Endodermal cell (in vitro differentiated cells): ENCODE measurements at regions not wholly inside any gene's neighbourhood (a gene's known extent, or its start where the extent isn't known, plus 50 kb on each side); places are given as distances from the start of the nearest gene placed in this dataset.
"Not testable (repeated sequence)": the region's sequence is repeated elsewhere in the genome, so short reads cannot be mapped to it uniquely, and the experiment has no call there.

Source experiments
- DNase-seq: peaks from one replicate; pipeline ENCODE4 v3.0.0-alpha.2; 2017
- H3K27ac ChIP-seq: 2 replicates; pipeline ENCODE4 v1.5.1; 2013; ENCODE audit warnings: mild to moderate bottlenecking, low read depth, low read length, moderate library complexity
- H3K27me3 ChIP-seq: 2 replicates; pipeline ENCODE4 v1.6.1; 2013; ENCODE audit warnings: mild to moderate bottlenecking, low read length, moderate library complexity; ENCODE audit not compliant: insufficient read depth, control insufficient read depth, poor library complexity, severe bottlenecking
- H3K36me3 ChIP-seq: 2 replicates; pipeline ENCODE4 v1.7.0; 2013; ENCODE audit warnings: mild to moderate bottlenecking, low read length, moderate library complexity; ENCODE audit not compliant: control insufficient read depth, insufficient read depth
- H3K4me1 ChIP-seq: one replicate; pipeline ENCODE4 v1.7.0; 2013; ENCODE audit warnings: low read length; ENCODE audit not compliant: control insufficient read depth, insufficient read depth
- H3K4me3 ChIP-seq: 2 replicates; pipeline ENCODE4 v1.5.1; 2013; ENCODE audit warnings: mild to moderate bottlenecking, low read length, moderate library complexity
- H3K9ac ChIP-seq: 2 replicates; pipeline ENCODE4 v1.6.1; 2013; ENCODE audit warnings: mild to moderate bottlenecking, low read length, moderate library complexity; ENCODE audit not compliant: poor library complexity, severe bottlenecking; ENCODE audit errors: extremely low read depth
- H3K9me3 ChIP-seq: 2 replicates; pipeline ENCODE4 v1.6.1; 2013; ENCODE audit warnings: mild to moderate bottlenecking, low read length, moderate library complexity; ENCODE audit not compliant: control insufficient read depth
- H3K27ac Mint-ChIP-seq: 2 replicates; pipeline ENCODE4 v1.8.0; 2020; ENCODE audit warnings: mixed read lengths
- H3K27me3 Mint-ChIP-seq: 2 replicates; pipeline ENCODE4 v1.8.0; 2021; ENCODE audit warnings: mild to moderate bottlenecking, mixed read lengths; ENCODE audit not compliant: insufficient read depth
- H3K36me3 Mint-ChIP-seq: 2 replicates; pipeline ENCODE4 v1.8.0; 2020; ENCODE audit warnings: low read depth, mixed read lengths
- H3K4me1 Mint-ChIP-seq: 2 replicates; pipeline ENCODE4 v1.8.0; 2020; ENCODE audit warnings: mixed read lengths
- H3K4me3 Mint-ChIP-seq: 2 replicates; pipeline ENCODE4 v1.8.0; 2020; ENCODE audit warnings: mild to moderate bottlenecking, moderate library complexity, mixed read lengths
- H3K9me3 Mint-ChIP-seq: 2 replicates; pipeline ENCODE4 v1.8.0; 2020; ENCODE audit warnings: mild to moderate bottlenecking, mixed read lengths
- WGBS, 2 experiments: methylation state at CpG; one replicate each; pipeline versions ENCODE4 v1.1.5 to v1.1.7; 2013; ENCODE audit warnings: missing lambda C conversion rate in 2 of 2, mixed read lengths in 1 of 2; ENCODE audit not compliant: insufficient coverage in 1 of 2, insufficient read length in 1 of 2; 5-methylcytosine and 5-hydroxymethylcytosine counted together
- TF ChIP-seq, protein P1 (sequence below): fragments of 200-600 bp; sonication (generic); conservative IDR thresholded peaks from 2 replicates; pipeline ENCODE4 v1.5.0; 2021; ENCODE audit warnings: antibody characterized with exemption, mild to moderate bottlenecking

DNA sequence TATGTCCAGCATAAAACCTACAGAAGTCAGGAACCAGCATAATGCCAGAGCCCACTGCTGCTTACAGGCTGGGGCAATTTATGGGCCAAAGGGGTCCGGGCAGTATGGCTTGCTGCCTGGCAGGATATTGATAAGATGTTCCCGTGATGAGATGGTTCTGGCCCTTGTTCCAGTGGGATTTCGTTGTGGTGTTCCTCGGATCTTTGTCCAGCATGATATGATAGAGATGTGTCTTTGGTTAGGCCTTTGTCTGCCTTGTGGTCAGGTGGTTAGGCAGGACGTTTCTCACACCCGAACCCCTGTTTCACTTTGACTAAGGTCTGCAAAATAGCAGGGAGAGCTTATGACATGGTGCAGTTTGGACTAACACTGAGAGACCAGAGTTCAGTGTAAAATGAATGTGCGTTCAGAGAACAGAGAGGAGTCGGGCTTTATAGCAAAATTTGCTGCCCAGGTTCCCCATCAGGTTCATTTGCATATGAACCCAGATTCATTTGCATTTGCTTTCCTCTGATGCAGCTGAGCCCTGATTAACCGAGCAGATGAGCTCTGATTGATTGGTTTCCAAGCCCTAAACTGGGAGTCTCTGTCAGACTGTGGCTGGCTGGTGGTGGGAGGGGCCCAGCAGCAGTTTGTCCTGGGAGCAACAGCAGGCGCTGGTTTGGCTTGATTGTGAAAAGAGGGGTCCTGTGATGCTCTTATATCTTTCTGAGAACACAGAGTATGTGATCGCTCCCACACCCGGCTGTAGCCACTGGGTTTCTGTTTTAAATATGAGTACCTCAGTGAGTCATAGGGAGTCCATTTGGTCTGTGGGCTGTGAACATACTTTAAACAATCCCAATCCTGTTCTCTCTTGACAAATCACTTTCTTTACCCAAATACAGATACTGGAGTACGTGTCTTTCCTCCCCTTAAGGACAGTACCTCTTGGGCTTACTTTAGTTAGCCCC lies 156.3 kb upstream of the PZP start:
- H3K27me3 ChIP-seq, result no peaks in the 10 kb centered on the region
- H3K4me1 ChIP-seq, result peaks cover 3% of the 10 kb centered on the region
- Mint-ChIP-seq H3K4me3 (no peak overlapping the region), H3K27ac (peak overlapping the region; percentile 90), H3K36me3 (no peaks in the 10 kb centered on the region), H3K4me1 (peaks cover 25% of the 10 kb centered on the region), H3K9me3 (no peaks in the 10 kb centered on the region), H3K27me3 (no peaks in the 10 kb centered on the region)
- no peak overlapping the region for H3K4me3 ChIP-seq
- 35 to 42% methylated on average over 9 to 13 of the region's 13 CpGs for WGBS, 2 experiments
- peak; percentile 93 for DNase-seq
- H3K27ac ChIP-seq, result no peak overlapping the region
- TF ChIP-seq, protein P1, sequence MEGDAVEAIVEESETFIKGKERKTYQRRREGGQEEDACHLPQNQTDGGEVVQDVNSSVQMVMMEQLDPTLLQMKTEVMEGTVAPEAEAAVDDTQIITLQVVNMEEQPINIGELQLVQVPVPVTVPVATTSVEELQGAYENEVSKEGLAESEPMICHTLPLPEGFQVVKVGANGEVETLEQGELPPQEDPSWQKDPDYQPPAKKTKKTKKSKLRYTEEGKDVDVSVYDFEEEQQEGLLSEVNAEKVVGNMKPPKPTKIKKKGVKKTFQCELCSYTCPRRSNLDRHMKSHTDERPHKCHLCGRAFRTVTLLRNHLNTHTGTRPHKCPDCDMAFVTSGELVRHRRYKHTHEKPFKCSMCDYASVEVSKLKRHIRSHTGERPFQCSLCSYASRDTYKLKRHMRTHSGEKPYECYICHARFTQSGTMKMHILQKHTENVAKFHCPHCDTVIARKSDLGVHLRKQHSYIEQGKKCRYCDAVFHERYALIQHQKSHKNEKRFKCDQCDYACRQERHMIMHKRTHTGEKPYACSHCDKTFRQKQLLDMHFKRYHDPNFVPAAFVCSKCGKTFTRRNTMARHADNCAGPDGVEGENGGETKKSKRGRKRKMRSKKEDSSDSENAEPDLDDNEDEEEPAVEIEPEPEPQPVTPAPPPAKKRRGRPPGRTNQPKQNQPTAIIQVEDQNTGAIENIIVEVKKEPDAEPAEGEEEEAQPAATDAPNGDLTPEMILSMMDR, result no peak
- no peak overlapping the region for H3K9ac ChIP-seq
- no peaks in the 10 kb centered on the region for H3K9me3 ChIP-seq
- no peaks in the 10 kb centered on the region for H3K36me3 ChIP-seq

DNA sequence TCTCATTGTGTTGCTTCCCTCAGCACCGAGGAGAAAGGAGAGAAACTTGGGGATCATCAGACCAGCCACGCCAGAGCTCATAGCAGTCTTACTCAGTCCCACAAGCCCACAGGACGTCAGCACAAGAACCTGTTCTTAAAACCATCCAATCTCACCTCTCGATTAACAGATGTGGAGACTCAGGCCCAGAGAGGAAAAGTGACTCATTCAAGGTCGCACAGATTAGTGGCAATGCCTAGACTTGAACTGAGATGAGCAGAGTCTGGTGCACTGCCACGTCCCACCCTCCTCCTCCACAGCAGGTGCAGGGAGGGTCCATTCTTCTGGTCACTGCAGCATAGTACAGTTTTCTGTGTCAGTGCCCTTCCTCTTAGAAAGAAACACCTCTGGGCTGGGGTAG lies 154.9 kb upstream of the PZP start:
- Histone ChIP-seq H3K4me3 (no peak overlapping the region), H3K9ac (no peak overlapping the region), H3K9me3 (no peaks in the 10 kb centered on the region), H3K27me3 (no peaks in the 10 kb centered on the region), H3K4me1 (peaks cover 3% of the 10 kb centered on the region), H3K36me3 (no peaks in the 10 kb centered on the region), H3K27ac (no peak overlapping the region)
- WGBS, 2 experiments, result 86 to 88% methylated on average over 6 of the region's 6 CpGs
- H3K9me3 Mint-ChIP-seq, result no peaks in the 10 kb centered on the region
- H3K36me3 Mint-ChIP-seq, result no peaks in the 10 kb centered on the region
- H3K4me3 Mint-ChIP-seq, result no peak overlapping the region
- H3K4me1 Mint-ChIP-seq, result peaks cover 25% of the 10 kb centered on the region
- no peaks in the 10 kb centered on the region for H3K27me3 Mint-ChIP-seq
- H3K27ac Mint-ChIP-seq, result no peak overlapping the region
- TF ChIP-seq, protein P1, result no peak
- DNase-seq, result peak; percentile 57

DNA sequence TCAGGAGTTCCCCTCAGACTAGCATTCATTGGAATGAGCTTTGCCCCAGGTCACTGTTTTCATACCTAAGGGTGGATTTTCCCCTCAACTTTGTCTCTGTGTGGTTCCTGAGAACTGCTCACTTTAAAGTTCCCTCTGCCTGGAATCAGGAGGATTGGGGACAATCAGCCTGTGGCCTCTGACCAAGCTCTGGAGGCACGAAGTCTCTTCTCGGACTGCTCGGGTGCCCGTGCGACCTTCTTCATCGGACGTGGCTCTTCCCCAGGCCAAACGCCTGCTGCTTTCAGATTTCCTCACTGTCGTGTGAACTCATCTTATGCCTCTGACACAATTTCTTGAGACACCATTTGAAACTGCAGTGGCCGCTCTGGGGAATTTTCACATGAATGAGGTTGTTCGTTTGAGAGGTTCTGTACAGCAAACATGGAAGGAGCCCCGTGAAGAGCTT lies 153.7 kb upstream of the PZP start:
- Histone ChIP-seq H3K36me3 (no peaks in the 10 kb centered on the region), H3K4me3 (no peak overlapping the region), H3K27me3 (no peaks in the 10 kb centered on the region), H3K9me3 (no peaks in the 10 kb centered on the region), H3K27ac (no peak overlapping the region), H3K4me1 (peaks cover 3% of the 10 kb centered on the region), H3K9ac (no peak overlapping the region)
- Mint-ChIP-seq H3K36me3 (no peaks in the 10 kb centered on the region), H3K27me3 (no peaks in the 10 kb centered on the region), H3K4me1 (peaks cover 25% of the 10 kb centered on the region), H3K4me3 (no peak overlapping the region), H3K9me3 (peaks cover under 1% of the 10 kb centered on the region), H3K27ac (no peak overlapping the region)
- TF ChIP-seq, protein P1, result no peak
- WGBS, 2 experiments, result 86 to 88% methylated on average over 12 of the region's 12 CpGs
- peak; percentile 49 for DNase-seq

DNA sequence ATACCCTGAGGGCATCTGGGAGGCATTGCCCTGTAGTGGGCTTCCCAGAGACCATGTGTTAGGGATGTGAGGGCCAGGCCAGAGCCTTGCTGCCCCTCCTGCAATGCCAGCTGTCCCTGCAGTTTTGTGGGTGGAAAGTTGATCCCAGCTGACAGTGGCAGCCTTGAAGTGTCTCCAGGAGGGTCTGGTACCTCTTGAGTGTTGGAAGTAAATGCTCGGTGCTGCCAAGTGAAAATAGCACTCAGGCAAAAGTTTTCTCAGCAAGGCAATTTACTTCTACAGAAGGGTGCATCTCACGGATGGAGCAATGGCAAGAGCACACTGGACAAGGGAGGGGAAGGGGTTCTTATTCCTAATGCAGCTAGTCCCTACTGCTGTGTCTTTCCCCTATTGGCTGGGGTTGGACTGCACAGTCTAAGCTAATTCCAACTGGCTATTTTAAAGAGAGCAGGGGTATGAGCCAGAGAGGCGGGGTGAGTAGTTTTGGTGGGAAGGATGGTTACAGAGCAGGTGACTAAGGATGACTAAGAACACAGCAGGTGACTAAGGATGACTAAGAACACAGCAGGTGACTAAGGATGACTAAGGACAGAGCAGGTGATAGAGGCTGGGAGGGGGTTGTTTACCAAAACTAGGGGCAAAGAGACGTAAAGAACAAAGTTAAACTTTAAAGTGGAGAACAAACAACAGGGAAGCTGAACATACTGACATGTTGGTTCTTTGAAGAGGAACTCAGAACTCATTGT lies 146.0 kb upstream of the PZP start:
- WGBS, 2 experiments, result 87 to 90% methylated on average over 3 to 4 of the region's 4 CpGs
- not testable (repeated sequence) for H3K4me1 Mint-ChIP-seq, H3K27ac Mint-ChIP-seq, H3K27me3 ChIP-seq, H3K27me3 Mint-ChIP-seq, H3K9ac ChIP-seq, H3K4me1 ChIP-seq, H3K4me3 Mint-ChIP-seq, H3K4me3 ChIP-seq, H3K27ac ChIP-seq, H3K36me3 ChIP-seq
- peaks cover 61% of the 10 kb centered on the region for H3K9me3 Mint-ChIP-seq
- DNase-seq, result peak; percentile 83
- H3K36me3 Mint-ChIP-seq, result peaks cover 26% of the 10 kb centered on the region
- peaks cover 17% of the 10 kb centered on the region for H3K9me3 ChIP-seq
